ENCODE measurements at regions not wholly inside any gene's neighbourhood (a gene's known extent, or its start where the extent isn't known, plus 50 kb on each side); places are given as distances from the start of the nearest gene placed in this dataset.

- no peak for TF ChIP-seq POLR2A (IDR thresholded peaks at IDR 0.05)
- no peak for TF ChIP-seq CTCF (IDR thresholded peaks at IDR 0.05)
- no peak for TF ChIP-seq POLR2AphosphoS5 (IDR thresholded peaks at IDR 0.05)
- Histone ChIP-seq H3K36me3 (no peaks in the 10 kb centered on the region), H3K27ac (no peak overlapping the region), H3K4me1 (no peaks in the 10 kb centered on the region), H3K4me3 (no peak overlapping the region), H3K9me3 (no peaks in the 10 kb centered on the region), H3K27me3 (no peaks in the 10 kb centered on the region)
- intact Hi-C loops (cut with DNase I; ENCODE audit: low total_unique reads) = no loop called here
- no peak for DNase-seq (ENCODE audit: low spot score in 2 of 2)
These were observed 748.9 kb upstream of the NR2F2 start for GRCh38 chr15:95581595-95581994.

GRCh38 chr15:95584088-95584487, 746.4 kb upstream of the NR2F2 start:
- Histone ChIP-seq H3K4me1 (no peaks in the 10 kb centered on the region), H3K9me3 (no peaks in the 10 kb centered on the region), H3K27ac (no peak overlapping the region), H3K27me3 (no peaks in the 10 kb centered on the region), H3K36me3 (no peaks in the 10 kb centered on the region), H3K4me3 (no peak overlapping the region)
- DNase-seq (ENCODE audit: low spot score in 2 of 2) = no peak
- TF ChIP-seq POLR2A (IDR thresholded peaks at IDR 0.05) (no peak), CTCF (IDR thresholded peaks at IDR 0.05) (no peak), POLR2AphosphoS5 (IDR thresholded peaks at IDR 0.05) (no peak)
- intact Hi-C loops (cut with DNase I; ENCODE audit: low total_unique reads) = no loop called here

GRCh38 chr15:95588056-95588455, 742.4 kb upstream of the NR2F2 start:
- intact Hi-C loops (cut with DNase I; ENCODE audit: low total_unique reads) = no loop called here

DNA sequence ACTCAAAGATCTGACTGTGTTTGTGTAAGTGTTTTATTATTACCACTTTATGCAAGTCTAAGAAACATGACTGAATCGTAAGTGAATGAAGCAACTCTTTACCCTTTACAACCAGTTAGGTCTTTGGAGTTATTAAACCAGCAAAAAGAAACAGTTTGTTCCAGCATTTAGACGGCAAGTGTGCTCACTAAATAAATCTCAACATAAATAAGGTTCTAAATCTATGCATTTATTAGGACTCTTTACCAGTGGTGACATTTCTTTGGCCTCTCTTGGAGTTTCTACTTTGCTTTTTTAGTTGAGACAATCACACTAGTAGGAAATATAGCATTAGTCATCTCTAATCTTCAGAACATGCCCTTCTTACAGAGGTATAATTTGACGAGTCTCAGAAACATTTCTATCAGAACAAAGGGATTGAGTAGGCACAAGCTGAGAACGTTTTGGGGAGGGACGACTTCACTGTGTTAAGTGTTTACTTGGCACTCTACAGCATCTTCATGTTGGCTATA, 739.9 kb upstream of the NR2F2 start:
- DNase-seq (ENCODE audit: low spot score in 2 of 2) = no peak
- intact Hi-C loops (cut with DNase I; ENCODE audit: low total_unique reads) = no loop called here
- no peaks in the 10 kb centered on the region for H3K4me1 ChIP-seq
- H3K9me3 ChIP-seq = no peaks in the 10 kb centered on the region
- H3K36me3 ChIP-seq = no peaks in the 10 kb centered on the region
- H3K27ac ChIP-seq = no peak overlapping the region
- TF ChIP-seq POLR2A (IDR thresholded peaks at IDR 0.05) = no peak
- no peak for TF ChIP-seq CTCF (IDR thresholded peaks at IDR 0.05)
- TF ChIP-seq POLR2AphosphoS5 (IDR thresholded peaks at IDR 0.05) = no peak
- H3K4me3 ChIP-seq = no peak overlapping the region
- H3K27me3 ChIP-seq = no peaks in the 10 kb centered on the region

More at GRCh38 chr15:95588056-95588455, 742.4 kb upstream of the NR2F2 start:
- no peak for DNase-seq (ENCODE audit: low spot score in 2 of 2)
- TF ChIP-seq POLR2AphosphoS5 (IDR thresholded peaks at IDR 0.05) (no peak), CTCF (IDR thresholded peaks at IDR 0.05) (no peak), POLR2A (IDR thresholded peaks at IDR 0.05) (no peak)
- Histone ChIP-seq H3K4me3 (no peak overlapping the region), H3K27me3 (no peaks in the 10 kb centered on the region), H3K27ac (no peak overlapping the region), H3K4me1 (no peaks in the 10 kb centered on the region), H3K9me3 (no peaks in the 10 kb centered on the region), H3K36me3 (no peaks in the 10 kb centered on the region)

DNA sequence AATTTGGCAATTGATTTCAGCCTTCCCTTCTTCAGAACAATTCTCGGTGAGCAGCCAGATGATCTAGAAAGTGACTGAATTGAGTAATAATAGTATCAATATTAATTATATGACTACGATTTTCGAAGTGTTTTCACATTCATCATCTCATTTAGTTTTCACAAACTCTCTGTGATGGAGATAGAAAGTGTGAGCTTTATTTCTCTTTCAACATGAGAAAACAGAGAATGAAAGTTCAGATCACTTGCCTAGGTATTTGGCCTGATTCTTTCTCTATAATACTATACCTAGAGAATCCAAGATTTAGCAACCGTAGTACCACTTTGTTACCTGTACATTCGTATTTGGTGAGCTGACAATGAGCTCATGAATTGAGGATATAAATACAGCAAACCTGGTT, 739.2 kb upstream of the NR2F2 start:
- DNase-seq (ENCODE audit: low spot score in 2 of 2) = no peak
- TF ChIP-seq CTCF (IDR thresholded peaks at IDR 0.05) (no peak), POLR2AphosphoS5 (IDR thresholded peaks at IDR 0.05) (no peak), POLR2A (IDR thresholded peaks at IDR 0.05) (no peak)
- Histone ChIP-seq H3K27ac (no peak overlapping the region), H3K36me3 (no peaks in the 10 kb centered on the region), H3K4me3 (no peak overlapping the region), H3K9me3 (no peaks in the 10 kb centered on the region), H3K4me1 (no peaks in the 10 kb centered on the region), H3K27me3 (no peaks in the 10 kb centered on the region)
- intact Hi-C loops (cut with DNase I; ENCODE audit: low total_unique reads) = no loop called here
